AG04450 (cell line): ENCODE measurements at regions not wholly inside any gene's neighbourhood (a gene's known extent, or its start where the extent isn't known, plus 50 kb on each side); places are given as distances from the start of the nearest gene placed in this dataset.

Source experiments
- CTCF ChIA-PET: fragments of 300-600, 350-600 bp; formaldehyde crosslinking; extraction: SDS; loops from one replicate; lab custom pipeline; 2022; ENCODE audit warnings: antibody characterized with exemption, inconsistent platforms; lab: Charles Lee
- POLR2A ChIA-PET: fragments of 350-600 bp; formaldehyde crosslinking; extraction: SDS; loops from one replicate; lab custom pipeline; 2021; ENCODE audit warnings: antibody characterized with exemption, inconsistent platforms; lab: Yijun Ruan, JAX
- DNase-seq: peaks from one replicate; pipeline ENCODE4 v3.0.0-alpha.2; 2011; ENCODE audit warnings: low read depth, low spot score
- H3K27ac ChIP-seq: one replicate; pipeline ENCODE4 v1.5.1; 2012; ENCODE audit warnings: low read depth, low read length, control low read depth
- H3K27me3 ChIP-seq: one replicate; pipeline ENCODE4 v1.6.0; 2012; ENCODE audit warnings: low read length; ENCODE audit not compliant: control insufficient read depth, insufficient read depth
- H3K4me3 ChIP-seq: 2 replicates; pipeline ENCODE4 v1.5.1; 2011; ENCODE audit warnings: mild to moderate bottlenecking, low read depth, low read length, control low read depth
- H3K9me3 ChIP-seq: 2 replicates; pipeline ENCODE4 v1.5.1; 2012; ENCODE audit warnings: low read length; ENCODE audit not compliant: control insufficient read depth, insufficient read depth
- TF ChIP-seq, protein P1 (sequence below): IDR thresholded peaks from 2 replicates; pipeline ENCODE4 v1.5.1; 2011; ENCODE audit warnings: low read depth, low read length, control low read depth, inconsistent platforms

GRCh38 chr12:86774841-86775388, 518.7 kb upstream of the MGAT4C start:
- no peak overlapping the region for H3K27ac ChIP-seq
- DNase-seq = peak; percentile 13
- TF ChIP-seq, protein P1, sequence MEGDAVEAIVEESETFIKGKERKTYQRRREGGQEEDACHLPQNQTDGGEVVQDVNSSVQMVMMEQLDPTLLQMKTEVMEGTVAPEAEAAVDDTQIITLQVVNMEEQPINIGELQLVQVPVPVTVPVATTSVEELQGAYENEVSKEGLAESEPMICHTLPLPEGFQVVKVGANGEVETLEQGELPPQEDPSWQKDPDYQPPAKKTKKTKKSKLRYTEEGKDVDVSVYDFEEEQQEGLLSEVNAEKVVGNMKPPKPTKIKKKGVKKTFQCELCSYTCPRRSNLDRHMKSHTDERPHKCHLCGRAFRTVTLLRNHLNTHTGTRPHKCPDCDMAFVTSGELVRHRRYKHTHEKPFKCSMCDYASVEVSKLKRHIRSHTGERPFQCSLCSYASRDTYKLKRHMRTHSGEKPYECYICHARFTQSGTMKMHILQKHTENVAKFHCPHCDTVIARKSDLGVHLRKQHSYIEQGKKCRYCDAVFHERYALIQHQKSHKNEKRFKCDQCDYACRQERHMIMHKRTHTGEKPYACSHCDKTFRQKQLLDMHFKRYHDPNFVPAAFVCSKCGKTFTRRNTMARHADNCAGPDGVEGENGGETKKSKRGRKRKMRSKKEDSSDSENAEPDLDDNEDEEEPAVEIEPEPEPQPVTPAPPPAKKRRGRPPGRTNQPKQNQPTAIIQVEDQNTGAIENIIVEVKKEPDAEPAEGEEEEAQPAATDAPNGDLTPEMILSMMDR = no peak
- CTCF ChIA-PET = no interaction called here
- POLR2A ChIA-PET = interaction anchor here (0.6 kb wide), 1 partner anchor 981 kb away, joined by 3 read pairs; no protein-coding TSS in a partner anchor
- no peaks in the 10 kb centered on the region for H3K27me3 ChIP-seq
- H3K9me3 ChIP-seq = no peaks in the 10 kb centered on the region
- no peak overlapping the region for H3K4me3 ChIP-seq

DNA sequence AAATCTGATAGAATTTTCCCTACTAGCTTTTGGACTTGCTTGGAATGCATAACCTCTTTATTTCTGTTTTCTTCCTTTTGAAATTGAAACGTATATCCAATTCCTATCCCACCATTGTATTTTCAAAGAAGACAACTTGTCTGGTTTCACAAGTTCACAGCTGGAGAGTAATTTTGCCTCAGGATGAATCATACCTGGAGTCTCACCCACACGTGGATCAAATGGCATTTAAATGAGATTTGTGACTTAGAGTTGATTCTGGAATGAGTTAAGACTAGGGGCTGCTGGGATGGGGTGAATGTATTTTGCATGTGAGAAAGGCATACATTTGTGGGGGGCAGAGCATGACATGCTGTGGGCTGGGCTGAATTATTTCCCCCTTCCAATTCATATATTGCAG, 516.5 kb upstream of the MGAT4C start:
- Histone ChIP-seq H3K27me3 (no peaks in the 10 kb centered on the region), H3K9me3 (no peaks in the 10 kb centered on the region), H3K27ac (no peak overlapping the region), H3K4me3 (no peak overlapping the region)
- no peak for DNase-seq
- CTCF ChIA-PET = no interaction called here
- POLR2A ChIA-PET = no interaction called here
- TF ChIP-seq, protein P1 = no peak

GRCh38 chr12:86770871-86771270, 514.7 kb upstream of the MGAT4C start:
- TF ChIP-seq, protein P1 = no peak
- CTCF ChIA-PET = no interaction called here
- DNase-seq = no peak
- Histone ChIP-seq H3K27ac (no peak overlapping the region), H3K9me3 (no peaks in the 10 kb centered on the region), H3K27me3 (no peaks in the 10 kb centered on the region), H3K4me3 (no peak overlapping the region)
- POLR2A ChIA-PET = no interaction called here

DNA sequence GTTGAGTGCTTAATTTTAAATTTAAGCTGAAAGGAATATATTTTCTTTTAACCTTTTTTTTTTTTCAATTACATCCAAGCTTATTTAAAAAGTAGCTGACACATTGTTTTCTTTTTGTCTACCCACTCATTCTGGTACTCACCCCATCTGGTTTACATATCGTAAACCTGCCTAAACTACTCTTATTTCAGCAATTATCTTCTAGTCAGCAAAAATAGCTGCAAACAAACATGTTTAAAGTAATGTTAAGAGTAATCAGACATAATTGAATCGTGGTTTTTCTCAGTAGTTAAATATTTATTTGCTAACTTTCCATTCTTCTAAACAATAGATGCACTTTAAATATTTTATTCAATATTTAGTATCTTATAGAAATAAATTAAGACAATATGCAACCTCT, 492.7 kb upstream of the MGAT4C start:
- POLR2A ChIA-PET = no interaction called here
- no peak for DNase-seq
- CTCF ChIA-PET = no interaction called here
- TF ChIP-seq, protein P1 = no peak
- Histone ChIP-seq H3K27ac (no peak overlapping the region), H3K9me3 (no peaks in the 10 kb centered on the region), H3K4me3 (no peak overlapping the region), H3K27me3 (no peaks in the 10 kb centered on the region)

DNA sequence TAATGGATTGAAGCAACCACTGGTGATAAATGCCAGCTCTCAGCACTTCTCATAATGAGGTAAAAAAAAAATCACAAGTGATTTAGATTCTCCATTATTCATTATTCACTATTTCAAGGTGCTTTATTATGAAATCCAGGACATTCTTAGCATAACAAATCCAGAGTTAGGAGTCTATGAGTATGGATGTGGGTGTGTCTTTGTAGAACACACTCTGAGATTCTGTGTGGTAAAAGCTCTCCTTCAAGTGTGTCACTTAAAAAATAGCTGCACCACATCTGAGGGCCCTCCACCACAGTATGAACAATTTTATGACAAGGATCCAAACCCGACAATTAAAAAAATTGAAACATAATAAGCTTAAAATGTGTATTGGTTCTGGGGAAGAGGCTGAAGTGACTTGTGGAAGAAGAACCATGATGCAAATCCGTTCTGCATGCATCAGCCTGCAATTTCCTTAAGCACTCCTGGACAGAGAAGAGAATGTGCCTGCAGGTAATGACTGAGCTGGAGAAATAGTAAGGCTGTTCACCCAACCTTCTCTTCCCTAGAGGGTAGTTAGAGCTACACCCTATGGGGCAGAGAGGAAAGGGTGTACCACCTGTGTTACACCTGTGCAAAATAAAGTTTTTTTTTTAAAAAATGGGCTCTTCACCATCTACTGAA, 488.5 kb upstream of the MGAT4C start:
- Histone ChIP-seq H3K9me3 (no peaks in the 10 kb centered on the region), H3K4me3 (no peak overlapping the region), H3K27ac (no peak overlapping the region), H3K27me3 (no peaks in the 10 kb centered on the region)
- TF ChIP-seq, protein P1 = no peak
- ChIA-PET POLR2A (no interaction called here), CTCF (no interaction called here)
- DNase-seq = no peak
